Panc1 (cell line): ENCODE measurements at regions not wholly inside any gene's neighbourhood (a gene's known extent, or its start where the extent isn't known, plus 50 kb on each side); places are given as distances from the start of the nearest gene placed in this dataset.
"Not testable (repeated sequence)": the region's sequence is repeated elsewhere in the genome, so short reads cannot be mapped to it uniquely, and the experiment has no call there.

Experiments
- ATAC-seq: fragments of 200-7000 bp; cut with Tn5 transposase; 2 replicates; pipeline ENCODE4 v1.9.1; 2020; ENCODE audit warnings: mild to moderate bottlenecking, moderate library complexity
- BruUV-seq: library from RNA; stranded (reverse); fragments of 400-500 nt; replicated peaks from 2 replicates; lab custom pipeline; 2021; lab: Mats Ljungman, UMichigan
- CTCF ChIA-PET: fragments of 300-600 bp; sonication (Branson Sonifier 250); formaldehyde crosslinking; loops from one replicate; lab custom pipeline; 2022; ENCODE audit warnings: antibody characterized with exemption; lab: Charles Lee
- POLR2A ChIA-PET: fragments of 300-600 bp; sonication (Branson Sonifier 250); formaldehyde crosslinking; loops from one replicate; lab custom pipeline; 2022; ENCODE audit warnings: antibody characterized with exemption; lab: Charles Lee
- DNase-seq: peaks from one replicate; pipeline ENCODE4 v3.0.0-alpha.2; 2010; ENCODE audit warnings: low read depth, low spot score
- H3K27ac ChIP-seq: 2 replicates; pipeline ENCODE4 v1.5.1; 2011; ENCODE audit warnings: mild to moderate bottlenecking, low read length, inconsistent platforms
- H3K27me3 ChIP-seq: fragments of 200-500 bp; sonication (Bioruptor generic); 2 replicates; pipeline ENCODE4 v1.6.0; 2014; ENCODE audit warnings: low read length, inconsistent platforms; ENCODE audit not compliant: control insufficient read depth, insufficient read depth
- H3K36me3 ChIP-seq: fragments of 200-500 bp; sonication (Bioruptor generic); 2 replicates; pipeline ENCODE4 v1.5.1; 2014; ENCODE audit warnings: inconsistent platforms, mild to moderate bottlenecking, low read length, moderate library complexity; ENCODE audit not compliant: control insufficient read depth, insufficient read depth
- H3K4me1 ChIP-seq: 2 replicates; pipeline ENCODE4 v1.5.1; 2011; ENCODE audit warnings: inconsistent platforms, mild to moderate bottlenecking, low read length, moderate library complexity; ENCODE audit not compliant: control insufficient read depth, insufficient read depth
- H3K4me3 ChIP-seq, 2 experiments: 2 replicates each; pipeline ENCODE4 v1.5.1; 2011 to 2012; ENCODE audit warnings: low read depth in 2 of 2, low read length in 2 of 2, mild to moderate bottlenecking in 2 of 2, inconsistent platforms in 1 of 2, moderate library complexity in 1 of 2
- H3K9me3 ChIP-seq: fragments of 200-500 bp; sonication (Bioruptor generic); 2 replicates; pipeline ENCODE4 v1.5.1; 2014; ENCODE audit warnings: low read depth, mild to moderate bottlenecking, inconsistent platforms, low read length, moderate library complexity; ENCODE audit not compliant: control insufficient read depth, insufficient read depth
- CTCF ChIP-seq: fragments of 450-650 bp; IDR thresholded peaks from 2 replicates; pipeline ENCODE4 v1.5.1; 2017; ENCODE audit warnings: mild to moderate bottlenecking
- POLR2AphosphoS5 ChIP-seq: IDR thresholded peaks from 2 replicates; pipeline ENCODE4 v1.6.1; 2012; ENCODE audit warnings: mild to moderate bottlenecking, low read depth, low read length, moderate library complexity
- REST ChIP-seq, 2 experiments: IDR thresholded peaks; 2 replicates each; pipeline ENCODE4 v1.6.1; 2011 to 2012; ENCODE audit warnings: low read depth in 2 of 2, control low read depth in 1 of 2, low read length in 1 of 2, mild to moderate bottlenecking in 1 of 2, moderate library complexity in 1 of 2; ENCODE audit not compliant: insufficient read depth in 1 of 2
- SIN3A ChIP-seq: IDR thresholded peaks from 2 replicates; pipeline ENCODE4 v1.6.1; 2012; ENCODE audit warnings: low read depth, mild to moderate bottlenecking, low read length, moderate library complexity, borderline replicate concordance; ENCODE audit not compliant: insufficient read depth
- TCF7L2 ChIP-seq: IDR thresholded peaks from 2 replicates; pipeline ENCODE4 v1.6.1; 2011; ENCODE audit warnings: mild to moderate bottlenecking, low read depth, low read length, inconsistent platforms
- in situ Hi-C: cut with HindIII; loops from 2 replicates; pipeline ENCODE4 v1.10.0; 2016; ENCODE audit warnings: low sequenced_read_pairs, low pct_unique_long_range_greater_than_20kb
- intact Hi-C: fragments of 100-400 bp; cut with micrococcal nuclease; formaldehyde crosslinking; loops from one replicate; pipeline ENCODE4 v1.10.0; 2022; ENCODE audit not compliant: unreplicated experiment

- no peaks in the 10 kb centered on the region for H3K9me3 ChIP-seq
- no TSS peak for BruUV-seq
- intact Hi-C loops, result no loop called here
- H3K4me3 ChIP-seq, result no peak overlapping the region
- no peak for DNase-seq
- POLR2A ChIA-PET, result interaction anchor here (0.7 kb wide), 1 partner anchor 47 kb away, joined by 3 read pairs; no protein-coding TSS in a partner anchor
- H3K4me1 ChIP-seq, result no peaks in the 10 kb centered on the region
- CTCF ChIA-PET, result no interaction called here
- in situ Hi-C loops, result no loop called here
- no peaks in the 10 kb centered on the region for H3K36me3 ChIP-seq
- no peak for TF ChIP-seq REST (IDR thresholded peaks at IDR 0.05; ENCODE audit: insufficient read depth in 1 of 2, low read depth in 2 of 2, low read length in 1 of 2)
- TF ChIP-seq TCF7L2, result no peak
- no peak for TF ChIP-seq POLR2AphosphoS5
- no peak for TF ChIP-seq SIN3A
- TF ChIP-seq CTCF, result no peak
- ATAC-seq, result no peak
- no peak overlapping the region for H3K27ac ChIP-seq
- no peaks in the 10 kb centered on the region for H3K27me3 ChIP-seq
Measured at GRCh38 chr10:17523246-17523753, 68.9 kb upstream of the ST8SIA6 start.

- intact Hi-C loops, result not testable (repeated sequence)
Measured at GRCh38 chr10:17522269-17522668, 67.9 kb upstream of the ST8SIA6 start.

GRCh38 chr10:17519457-17519856 is 65.1 kb upstream of the ST8SIA6 start:
- DNase-seq (no peak), ATAC-seq (no peak)
- no peaks in the 10 kb centered on the region for H3K36me3 ChIP-seq
- no peak for TF ChIP-seq TCF7L2
- no peak for TF ChIP-seq POLR2AphosphoS5
- TF ChIP-seq REST (IDR thresholded peaks at IDR 0.05; ENCODE audit: insufficient read depth in 1 of 2, low read depth in 2 of 2, low read length in 1 of 2), result no peak
- TF ChIP-seq SIN3A, result no peak
- no peaks in the 10 kb centered on the region for H3K4me1 ChIP-seq
- H3K27ac ChIP-seq, result no peak overlapping the region; the same call in 1 of the 2 replicates
- ChIA-PET CTCF (no interaction called here), POLR2A (no interaction called here)
- no peaks in the 10 kb centered on the region for H3K9me3 ChIP-seq
- no TSS peak for BruUV-seq
- intact Hi-C loops, result no loop called here
- H3K4me3 ChIP-seq, result no peak overlapping the region
- in situ Hi-C loops, result no loop called here
- H3K27me3 ChIP-seq, result no peaks in the 10 kb centered on the region

More at GRCh38 chr10:17522269-17522668, 67.9 kb upstream of the ST8SIA6 start:
- H3K4me1 ChIP-seq, CTCF ChIA-PET, H3K27me3 ChIP-seq, H3K9me3 ChIP-seq, H3K27ac ChIP-seq, ATAC-seq, DNase-seq, H3K36me3 ChIP-seq, H3K4me3 ChIP-seq, BruUV-seq, in situ Hi-C loops: not testable (repeated sequence)
- POLR2A ChIA-PET, result interaction anchor here (0.6 to 0.7 kb wide), 2 partner anchors 48 to 84 kb away, joined by 3 read pairs; no protein-coding TSS in a partner anchor
